NCI-H2029 (cell line): ENCODE measurements at regions not wholly inside any gene's neighbourhood (a gene's known extent, or its start where the extent isn't known, plus 50 kb on each side); places are given as distances from the start of the nearest gene placed in this dataset.
"Not testable (repeated sequence)": the region's sequence is repeated elsewhere in the genome, so short reads cannot be mapped to it uniquely, and the experiment has no call there.

Source experiments
- DNase-seq: peaks from one replicate; lab custom pipeline; 2025; lab: John Stamatoyannopoulos, UW

DNA sequence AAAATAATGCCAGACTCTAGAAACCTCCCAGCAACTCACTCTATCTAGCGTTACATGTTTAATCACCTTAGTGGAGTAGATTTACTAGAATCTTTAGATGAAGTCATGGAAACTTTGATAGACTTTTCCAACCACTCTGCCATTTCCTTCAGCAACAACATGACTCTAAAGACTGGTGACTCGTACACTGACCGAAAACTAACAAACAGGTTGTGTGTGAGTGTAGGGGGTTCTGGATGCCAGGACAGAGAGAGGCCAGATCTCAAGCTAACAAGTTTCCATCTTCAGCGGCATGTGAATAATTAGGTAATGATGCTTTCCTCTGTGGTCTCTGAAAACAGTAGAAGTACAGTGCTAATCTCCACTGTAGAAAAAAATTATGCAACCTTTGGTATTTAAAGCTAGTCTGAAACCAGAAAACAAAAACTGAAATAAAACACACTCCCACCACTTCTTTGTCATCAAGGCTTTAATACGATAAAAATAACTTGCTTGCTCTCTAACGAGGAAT lies 286.4 kb downstream of the PRDM5 start:
- no peak for DNase-seq

DNA sequence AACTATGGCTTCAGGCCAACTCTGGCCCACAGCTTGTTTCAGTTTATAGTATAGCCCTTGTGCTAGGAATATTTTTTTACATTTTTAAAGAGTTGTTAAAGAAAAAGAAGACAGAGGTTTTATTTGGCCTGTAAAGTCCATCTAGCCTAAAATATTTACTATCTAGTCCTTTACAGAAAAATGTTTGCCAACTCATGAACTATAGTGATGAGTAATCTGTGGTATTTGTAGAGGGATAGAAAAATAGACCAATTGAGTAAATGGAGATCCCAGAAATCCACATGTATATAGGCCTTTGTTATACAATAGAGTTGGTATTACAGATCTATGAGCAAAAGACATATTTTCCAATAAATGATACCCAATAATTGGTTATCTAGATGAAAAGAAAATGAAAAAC lies 288.7 kb downstream of the PRDM5 start:
- DNase-seq: no peak

- no peak for DNase-seq
Measured at GRCh38 chr4:120630427-120630826, 292.1 kb downstream of the PRDM5 start.

DNA sequence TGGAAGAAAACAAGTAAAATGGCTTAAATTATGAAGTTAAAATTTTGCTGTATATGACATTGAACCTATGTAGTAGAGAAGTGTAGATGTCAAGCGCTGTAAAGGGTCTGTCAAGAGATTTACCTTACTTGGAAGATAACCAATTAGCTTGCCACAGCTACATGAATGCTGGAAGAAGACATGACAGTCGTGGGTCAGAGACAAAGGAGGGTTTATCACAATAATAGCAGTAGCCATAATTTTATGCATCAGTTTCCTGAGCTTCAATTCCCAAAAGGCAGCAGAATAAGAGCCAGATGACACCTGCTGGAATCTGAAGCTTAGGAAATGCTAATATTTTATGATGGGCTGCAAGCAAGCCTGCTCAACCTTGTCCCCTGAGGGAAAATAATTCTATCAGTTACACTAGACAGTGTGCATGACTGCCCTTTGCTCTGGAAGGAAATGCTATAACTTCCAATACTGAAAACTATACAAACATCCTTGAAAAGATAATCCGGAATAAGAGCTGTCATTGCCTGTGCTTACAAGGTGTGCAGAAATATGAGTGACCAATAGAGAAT lies 292.9 kb downstream of the PRDM5 start:
- DNase-seq: no peak

DNA sequence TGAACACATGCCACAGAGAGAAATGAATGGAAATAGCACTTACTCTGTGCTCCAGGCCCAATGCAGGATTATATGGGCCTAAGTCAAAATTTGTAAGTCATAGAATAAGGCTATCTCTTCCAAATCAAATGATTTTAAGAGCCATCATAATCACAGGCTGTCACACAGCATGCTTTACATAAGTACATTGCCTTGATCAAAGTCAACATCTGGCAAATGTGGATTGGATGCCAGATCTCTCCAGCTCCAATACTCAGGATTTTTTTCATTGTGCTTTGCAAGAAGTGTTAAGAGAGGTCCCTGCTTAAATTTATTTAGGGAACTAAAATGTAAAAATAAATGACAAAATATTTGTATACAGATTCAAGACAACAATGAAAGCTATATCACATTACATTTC lies 299.9 kb downstream of the PRDM5 start:
- no peak for DNase-seq

- DNase-seq: no peak
Measured at GRCh38 chr4:120617171-120617570, 305.4 kb downstream of the PRDM5 start.

DNA sequence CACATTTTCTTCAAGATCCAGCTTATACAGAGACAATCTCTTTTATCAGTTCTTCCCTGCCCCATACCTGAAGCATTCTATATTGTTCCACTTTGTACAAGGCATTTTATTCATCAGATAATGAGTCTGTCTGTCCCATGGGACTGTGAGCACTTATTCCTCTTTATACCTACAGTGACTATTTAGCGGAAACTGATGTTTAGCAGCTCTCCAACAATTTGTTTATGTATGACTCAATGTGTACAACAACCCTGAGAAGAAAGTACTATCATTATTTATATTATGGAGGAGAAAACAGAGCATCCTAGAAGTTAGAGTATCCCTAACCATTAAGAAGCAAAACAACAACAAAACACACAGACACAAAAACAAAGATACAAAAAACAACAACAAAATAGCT lies 306.5 kb downstream of the PRDM5 start:
- no peak for DNase-seq

- DNase-seq: no peak
Measured at GRCh38 chr4:120613778-120614177, 308.7 kb downstream of the PRDM5 start.

GRCh38 chr4:120611092-120611491 lies 311.4 kb downstream of the PRDM5 start:
- DNase-seq: no peak

GRCh38 chr4:120591038-120591437 lies 331.5 kb downstream of the PRDM5 start:
- DNase-seq: no peak

DNA sequence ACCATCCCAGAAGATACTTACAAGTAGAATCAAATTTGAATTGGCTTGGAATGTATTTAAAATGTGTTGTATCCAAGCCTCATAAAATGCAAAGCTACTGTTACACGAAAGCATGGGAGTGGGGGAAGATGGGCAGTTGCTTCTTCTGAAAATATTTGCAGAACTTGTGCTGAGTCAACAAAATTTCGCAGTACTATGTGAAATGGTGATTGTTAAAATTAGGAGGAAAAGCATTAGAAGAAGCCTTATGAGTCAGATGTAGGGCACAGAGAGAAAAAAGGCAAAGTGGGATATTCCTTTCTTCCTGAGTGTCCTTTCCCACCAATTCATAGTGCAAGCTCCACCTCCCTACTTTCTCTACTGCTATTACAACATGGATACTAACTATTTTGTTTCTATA lies 332.7 kb downstream of the PRDM5 start:
- no peak for DNase-seq

GRCh38 chr4:120568731-120569130 lies 353.8 kb downstream of the PRDM5 start:
- DNase-seq: no peak

GRCh38 chr4:120561648-120562047 lies 360.9 kb downstream of the PRDM5 start:
- DNase-seq: no peak

GRCh38 chr4:120557372-120557771 lies 365.2 kb downstream of the PRDM5 start:
- no peak for DNase-seq

DNA sequence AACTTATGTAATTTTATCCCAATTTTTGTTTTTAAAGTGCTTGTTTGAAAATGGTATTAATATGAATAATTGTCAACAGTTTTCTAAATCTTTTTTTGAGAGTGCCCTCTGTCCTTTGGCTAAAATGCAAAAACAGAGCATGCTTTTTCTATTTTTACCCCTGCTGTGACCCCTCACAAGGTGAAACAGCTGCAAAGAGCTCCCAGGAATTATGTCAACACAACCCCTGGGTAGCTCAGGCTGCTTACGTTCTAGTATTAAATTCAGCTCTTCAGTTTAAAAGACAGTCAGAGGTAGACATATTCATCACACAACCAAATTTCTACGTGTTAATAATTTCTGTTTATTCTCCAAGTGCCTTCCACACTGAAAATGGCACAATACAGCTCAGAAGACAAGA lies 367.5 kb downstream of the PRDM5 start:
- DNase-seq: no peak

DNA sequence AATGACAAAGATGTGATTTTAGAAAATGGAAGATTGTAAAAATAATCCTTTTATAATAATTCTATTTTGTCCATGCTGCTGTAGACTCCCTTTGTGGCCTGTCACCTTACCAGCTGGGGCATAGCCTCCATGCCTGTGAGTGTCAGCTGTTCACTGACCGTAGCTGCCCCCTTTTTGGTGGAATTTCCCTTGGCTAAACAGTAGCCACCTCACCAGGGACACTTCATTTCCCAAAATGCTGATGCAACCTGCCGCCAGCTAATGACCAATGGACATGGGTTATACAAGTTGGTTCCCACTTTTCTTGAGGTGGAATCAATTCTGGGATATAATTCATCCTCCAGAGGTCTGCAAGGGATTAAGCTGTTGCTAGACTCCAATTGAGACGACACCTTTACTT lies 368.4 kb downstream of the PRDM5 start:
- no peak for DNase-seq

- DNase-seq: not testable (repeated sequence)
Measured at GRCh38 chr4:120550624-120551220, 371.8 kb downstream of the PRDM5 start.

GRCh38 chr4:120549011-120549570 lies 373.4 kb downstream of the PRDM5 start:
- no peak for DNase-seq

- no peak for DNase-seq
Measured at GRCh38 chr4:120545391-120545790, 377.1 kb downstream of the PRDM5 start.

GRCh38 chr4:120544838-120545237 lies 377.7 kb downstream of the PRDM5 start:
- no peak for DNase-seq

DNA sequence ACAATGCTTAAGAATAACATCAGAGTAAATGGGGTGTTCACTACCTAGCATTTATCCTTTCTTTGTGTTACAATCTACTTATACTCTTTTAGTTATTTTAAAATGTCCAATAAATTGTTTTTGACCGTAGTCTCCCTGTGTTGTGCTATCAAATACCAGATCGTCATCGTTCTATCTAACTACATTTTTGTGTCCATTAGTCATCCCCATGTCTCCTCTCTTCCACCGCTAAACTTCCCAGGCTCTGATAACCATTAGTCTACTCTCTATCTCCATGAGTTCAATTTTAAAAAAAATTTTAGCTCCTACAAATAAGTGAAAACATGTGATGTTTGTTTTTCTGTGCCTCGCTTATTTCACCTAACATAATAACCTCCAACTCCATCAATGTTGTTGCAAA lies 381.9 kb downstream of the PRDM5 start:
- DNase-seq: no peak

- no peak for DNase-seq
Measured at GRCh38 chr4:120536884-120537283, 385.6 kb downstream of the PRDM5 start.

DNA sequence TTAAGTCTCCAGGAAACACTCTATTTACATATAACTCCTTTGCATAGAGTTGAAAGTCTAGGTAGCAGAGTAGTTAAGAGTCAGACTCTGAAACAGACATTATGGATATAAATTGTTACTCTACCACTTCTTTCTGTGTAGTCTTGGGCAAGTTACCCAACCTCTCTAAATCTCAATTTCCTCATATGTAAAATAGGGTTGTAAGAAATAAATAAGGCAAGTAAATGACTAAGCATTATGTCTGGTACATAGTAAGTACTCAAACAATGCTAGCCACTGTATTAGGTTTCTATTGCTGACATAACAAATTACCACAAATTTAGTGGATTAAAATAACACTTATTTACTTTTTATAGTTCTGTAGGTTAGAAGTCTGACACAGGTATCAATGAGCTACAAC lies 394.1 kb downstream of the PRDM5 start:
- no peak for DNase-seq

- DNase-seq: no peak
Measured at GRCh38 chr4:120526033-120526432, 396.5 kb downstream of the PRDM5 start.
